ENCODE measurements at regions not wholly inside any gene's neighbourhood (a gene's known extent, or its start where the extent isn't known, plus 50 kb on each side); places are given as distances from the start of the nearest gene placed in this dataset.
"Not testable (repeated sequence)": the region's sequence is repeated elsewhere in the genome, so short reads cannot be mapped to it uniquely, and the experiment has no call there.

GRCh38 chr12:115898670-115899069, 378.8 kb downstream of the MED13L start:
- intact Hi-C loops (cut with micrococcal nuclease) = no loop called here

DNA sequence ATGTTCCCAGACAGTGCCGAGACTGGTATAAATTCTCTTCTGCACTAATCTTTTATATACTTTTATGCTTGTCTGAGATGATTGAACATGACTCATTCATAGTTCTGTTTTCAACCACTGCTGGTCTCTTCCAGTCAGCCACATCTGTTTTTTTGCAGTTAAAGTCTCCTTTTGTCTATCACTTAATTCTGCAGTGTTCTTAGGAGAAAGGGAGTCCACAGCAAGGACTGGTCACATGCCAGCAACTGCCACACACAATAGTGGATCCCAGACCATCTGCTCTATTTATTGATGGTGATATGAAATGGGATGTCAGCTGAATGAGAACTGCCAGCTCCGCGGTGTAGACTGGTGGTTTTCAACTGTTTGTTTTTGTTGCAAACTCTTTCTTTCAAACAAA, 379.8 kb downstream of the MED13L start:
- intact Hi-C loops (cut with micrococcal nuclease) = no loop called here

- intact Hi-C loops (cut with micrococcal nuclease) = no loop called here
These were observed 382.2 kb downstream of the MED13L start for GRCh38 chr12:115895247-115895646.

GRCh38 chr12:115891556-115892164, 385.8 kb downstream of the MED13L start:
- intact Hi-C loops (cut with micrococcal nuclease) = no loop called here

GRCh38 chr12:115886666-115887065, 390.8 kb downstream of the MED13L start:
- intact Hi-C loops (cut with micrococcal nuclease) = no loop called here

GRCh38 chr12:115885040-115885690, 392.3 kb downstream of the MED13L start:
- intact Hi-C loops (cut with micrococcal nuclease) = no loop called here

- intact Hi-C loops (cut with micrococcal nuclease) = no loop called here
These were observed 394.6 kb downstream of the MED13L start for GRCh38 chr12:115882936-115883335.

DNA sequence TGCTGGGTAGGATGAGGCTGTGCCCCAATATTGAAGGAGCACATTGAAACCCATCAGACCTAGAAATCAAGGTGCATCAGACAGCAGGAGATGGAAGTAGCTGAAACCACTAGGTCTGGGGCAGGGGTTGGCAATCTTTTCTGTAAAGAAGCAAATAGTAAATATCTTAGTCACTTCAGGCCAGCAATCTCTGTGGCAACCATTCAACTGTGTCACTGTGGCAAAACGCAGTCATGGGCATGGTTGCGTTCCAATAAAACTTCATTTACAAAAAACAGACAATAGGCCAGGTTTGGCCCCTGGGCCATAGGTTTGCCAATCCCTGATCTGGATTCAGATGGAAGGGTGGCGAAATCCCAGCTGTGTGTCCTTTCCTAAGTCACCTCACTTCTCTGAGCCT, 397.3 kb downstream of the MED13L start:
- intact Hi-C loops (cut with micrococcal nuclease) = no loop called here

GRCh38 chr12:115879354-115879753, 398.1 kb downstream of the MED13L start:
- intact Hi-C loops (cut with micrococcal nuclease) = loop anchor here (5.0 kb wide), 1 partner anchor 1328 kb away; no protein-coding TSS in a partner anchor

DNA sequence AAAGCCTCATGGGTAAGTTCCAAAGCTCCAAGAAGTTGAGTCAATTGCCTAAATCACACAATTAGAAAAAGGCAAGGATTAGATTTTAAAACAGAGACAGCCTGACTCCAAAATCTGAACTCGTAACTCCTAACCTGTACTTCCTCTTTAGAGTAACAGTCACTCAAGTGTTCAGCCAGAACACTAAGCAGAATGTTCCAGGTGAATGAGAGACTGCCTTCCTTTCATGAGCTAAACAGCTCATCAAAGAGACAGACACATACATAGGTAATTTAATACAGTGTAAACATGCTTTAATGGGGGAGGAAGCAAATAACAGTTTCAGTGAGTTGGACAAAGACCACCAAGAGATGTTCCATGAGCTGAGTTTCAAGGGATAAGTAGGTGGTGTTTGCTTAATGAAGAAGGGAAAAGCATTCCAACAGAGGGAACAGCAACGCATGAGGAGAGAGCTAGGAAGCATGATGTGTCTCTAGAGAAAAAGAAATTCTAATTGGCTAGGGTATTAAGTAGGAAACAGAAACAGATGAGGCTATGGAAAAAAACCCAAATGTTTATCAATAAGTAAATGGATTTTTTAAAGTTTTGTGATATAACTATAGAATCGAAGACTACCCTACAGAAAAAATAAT, 403.9 kb downstream of the MED13L start:
- intact Hi-C loops (cut with micrococcal nuclease) = no loop called here

DNA sequence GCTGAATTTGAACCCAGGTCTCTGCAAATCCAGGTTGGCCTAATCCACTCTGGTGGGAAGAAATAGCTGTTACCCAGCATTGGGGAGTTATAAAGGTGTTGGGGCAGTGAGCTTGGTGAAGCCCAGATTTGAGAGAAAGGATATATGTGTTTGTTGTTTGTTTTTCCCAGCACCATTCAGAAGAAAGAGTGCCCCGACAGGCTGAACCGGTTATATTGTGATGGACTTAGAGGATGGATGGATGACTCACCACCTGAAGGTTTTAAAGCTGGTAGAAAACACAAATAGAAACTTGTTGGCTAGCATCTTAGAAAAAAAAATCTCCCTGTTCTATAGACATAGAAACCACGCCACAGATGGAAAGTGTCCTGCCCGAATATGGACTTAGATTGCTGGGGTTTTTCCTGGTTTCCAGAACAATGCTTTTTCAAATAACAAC, 404.6 kb downstream of the MED13L start:
- intact Hi-C loops (cut with micrococcal nuclease) = no loop called here

DNA sequence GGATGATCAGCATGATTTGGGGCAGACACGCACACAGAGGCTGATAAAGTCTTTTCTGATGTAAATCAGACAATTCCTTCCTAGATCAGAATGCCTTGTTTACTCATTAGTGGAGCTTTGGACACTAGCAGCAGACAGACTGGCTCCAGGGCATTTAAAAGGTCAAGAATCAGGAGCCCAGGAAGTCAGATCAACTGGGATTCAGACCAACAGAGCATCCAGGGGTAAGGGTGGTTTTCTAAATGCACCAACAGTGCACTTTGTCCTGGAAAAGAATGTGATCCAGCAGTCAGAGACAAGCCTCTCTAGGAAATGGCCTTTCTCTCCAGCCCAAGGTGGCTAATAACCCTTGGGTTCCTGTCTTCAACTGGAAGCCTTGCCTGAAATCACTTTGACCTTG, 405.3 kb downstream of the MED13L start:
- intact Hi-C loops (cut with micrococcal nuclease) = no loop called here

GRCh38 chr12:115871714-115872113, 405.8 kb downstream of the MED13L start:
- intact Hi-C loops (cut with micrococcal nuclease) = no loop called here

- intact Hi-C loops (cut with micrococcal nuclease) = no loop called here
These were observed 407.0 kb downstream of the MED13L start for GRCh38 chr12:115870510-115870909.

GRCh38 chr12:115870021-115870420, 407.5 kb downstream of the MED13L start:
- intact Hi-C loops (cut with micrococcal nuclease) = no loop called here

- intact Hi-C loops (cut with micrococcal nuclease) = no loop called here
These were observed 407.9 kb downstream of the MED13L start for GRCh38 chr12:115869604-115870003.

DNA sequence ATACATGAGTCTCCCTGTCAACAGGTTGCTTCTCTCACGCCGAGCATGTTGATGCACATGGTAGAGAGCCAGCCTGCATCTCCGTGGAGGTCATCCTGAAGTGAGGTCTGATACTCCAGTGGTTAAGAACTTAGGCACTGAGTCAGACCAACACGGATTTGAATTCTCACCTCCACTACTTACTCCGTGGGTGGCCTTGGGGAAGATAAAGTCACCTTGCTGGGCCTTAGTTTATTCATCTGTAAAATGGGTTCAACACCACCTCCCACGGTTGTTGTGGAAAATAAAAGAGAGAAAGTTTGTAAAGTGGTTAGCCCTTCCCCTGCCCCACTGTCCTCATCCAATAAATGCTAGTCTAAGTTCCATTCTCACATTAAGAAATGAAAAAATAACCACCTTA, 408.9 kb downstream of the MED13L start:
- intact Hi-C loops (cut with micrococcal nuclease) = no loop called here

- intact Hi-C loops (cut with micrococcal nuclease) = no loop called here
These were observed 409.6 kb downstream of the MED13L start for GRCh38 chr12:115867854-115868253.

DNA sequence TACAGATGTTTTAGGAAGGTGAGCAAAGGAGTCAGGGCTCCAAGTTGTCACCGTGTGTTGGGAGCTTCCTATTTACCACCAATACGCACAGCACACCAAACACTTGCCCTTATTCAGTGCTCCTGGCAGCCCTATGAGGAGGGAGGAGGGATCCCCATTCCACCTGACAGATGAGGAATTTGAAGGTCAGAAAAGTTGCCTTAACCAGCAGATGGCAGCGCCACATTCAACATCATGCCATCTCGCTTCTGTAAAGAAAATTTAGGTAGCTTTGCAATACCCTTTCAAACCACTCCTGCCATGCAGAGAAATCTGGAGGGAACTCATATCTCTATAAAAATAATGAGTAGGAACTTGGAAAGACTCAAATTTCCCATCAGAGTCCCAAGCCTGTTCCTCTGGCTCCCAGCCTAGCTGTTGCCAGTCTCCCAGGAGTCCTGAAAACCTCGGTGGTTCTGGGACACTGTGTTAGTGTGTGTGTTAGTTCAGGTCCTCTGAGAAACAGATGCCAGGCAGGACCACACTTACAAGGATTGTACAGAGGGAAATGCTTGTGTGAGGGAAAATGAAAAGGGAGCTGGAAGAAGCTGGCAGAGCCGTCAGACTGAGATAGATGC, 410.5 kb downstream of the MED13L start:
- intact Hi-C loops (cut with micrococcal nuclease) = no loop called here

GRCh38 chr12:115866281-115866680, 411.2 kb downstream of the MED13L start:
- intact Hi-C loops (cut with micrococcal nuclease) = not testable (repeated sequence)

DNA sequence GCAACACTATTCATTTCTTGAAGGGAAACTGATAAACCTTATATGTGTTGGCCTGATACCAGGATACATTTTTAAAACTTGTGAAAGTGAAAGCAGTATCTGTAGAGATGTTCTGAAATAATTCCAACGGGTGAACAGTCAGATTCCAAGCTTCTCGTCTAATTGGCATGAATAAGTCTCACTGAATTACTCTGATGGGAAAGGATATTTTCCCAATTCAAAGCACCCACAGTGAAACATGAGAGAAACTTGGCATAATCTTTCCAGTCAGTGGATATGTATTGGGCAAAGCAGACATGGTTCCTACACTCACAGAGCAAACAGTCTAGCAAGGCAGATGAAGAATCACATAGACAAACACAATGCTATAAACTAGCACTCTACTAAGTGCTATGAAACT, 413.1 kb downstream of the MED13L start:
- intact Hi-C loops (cut with micrococcal nuclease) = no loop called here

DNA sequence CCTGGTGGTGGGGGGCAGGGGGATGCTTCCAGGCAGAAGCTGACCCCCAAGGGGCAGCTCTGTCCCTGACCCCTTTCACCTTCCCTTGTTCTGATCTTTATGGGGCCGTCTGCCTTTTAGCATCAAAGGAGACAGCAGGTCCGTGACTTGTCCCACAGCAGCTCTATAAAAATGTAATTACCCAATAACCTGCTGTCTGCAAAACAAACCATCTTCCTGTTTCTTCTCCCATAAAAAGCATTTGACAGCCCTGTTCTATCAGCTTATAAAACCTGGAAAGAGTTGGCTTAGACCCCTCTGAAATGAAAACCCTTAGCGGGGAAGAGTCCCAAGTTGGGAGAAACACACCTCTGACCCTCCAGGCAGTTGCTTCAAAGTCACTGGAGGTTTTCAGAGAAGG, 416.9 kb downstream of the MED13L start:
- intact Hi-C loops (cut with micrococcal nuclease) = no loop called here

All from T-helper 1 cell treated with Interleukin-12 subunit alpha and Interleukin-12 subunit beta and Interleukin-4 antibody, amounts not matched to agents 30 ng/mL and 1 ng/mL, for 36 hours (primary cell).